Vagina (tissue), 2 donors: ENCODE measurements at regions not wholly inside any gene's neighbourhood (a gene's known extent, or its start where the extent isn't known, plus 50 kb on each side); places are given as distances from the start of the nearest gene placed in this dataset.

Source experiments
- CTCF ChIP-seq, 3 experiments: fragments of 450-650 bp in 2 of 3; fragments of 200-600 bp in 1 of 3; sonication (generic) in 1 of 3; IDR thresholded peaks; one replicate each; pipeline ENCODE4 v1.5.1; 2017 to 2019; ENCODE audit warnings: antibody characterized with exemption in 3 of 3, mild to moderate bottlenecking in 2 of 3, moderate library complexity in 2 of 3
- POLR2A ChIP-seq, 2 donors: fragments of 450-650 bp; IDR thresholded peaks; one replicate each; pipeline ENCODE4 v1.6.1; 2017; ENCODE audit warnings: antibody characterized with exemption in 2 of 2, mild to moderate bottlenecking in 2 of 2, moderate library complexity in 2 of 2

DNA sequence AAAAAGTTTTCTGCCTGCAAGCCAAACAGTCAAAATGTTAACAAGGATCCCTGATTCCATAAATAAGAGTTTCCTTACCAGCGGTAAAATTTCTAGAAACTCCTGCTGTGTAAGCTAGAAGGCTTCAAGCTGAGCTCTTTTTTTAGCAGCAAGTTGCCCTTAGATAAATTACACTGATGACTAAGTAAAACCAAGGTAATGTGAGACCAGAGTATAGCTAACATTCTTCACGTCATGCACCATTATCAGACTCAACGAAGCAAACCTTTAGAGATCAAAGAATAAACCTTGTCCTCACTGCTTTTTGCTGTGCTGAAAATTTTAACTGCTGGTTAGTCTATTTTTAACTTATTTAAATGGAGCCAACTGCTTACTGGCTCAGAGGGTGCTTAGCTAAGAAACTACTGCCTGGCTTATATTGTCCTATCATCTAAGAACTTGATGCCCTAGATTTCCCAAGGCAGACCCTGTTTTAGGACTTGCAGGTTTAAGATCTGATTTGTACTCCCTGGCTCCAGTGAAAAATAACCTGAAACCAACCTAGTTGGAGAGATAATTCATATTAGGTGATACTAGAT is 900.7 kb downstream of the JRKL start:
- TF ChIP-seq CTCF (IDR thresholded peaks at IDR 0.05) = no peak
- TF ChIP-seq POLR2A (IDR thresholded peaks at IDR 0.05) = no peak
